NT2/D1 (cell line): ENCODE measurements at regions not wholly inside any gene's neighbourhood (a gene's known extent, or its start where the extent isn't known, plus 50 kb on each side); places are given as distances from the start of the nearest gene placed in this dataset.

Source experiments
- DNase-seq: peaks from one replicate; pipeline ENCODE4 v3.0.0-alpha.2; 2011; ENCODE audit warnings: low read depth, low spot score
- H3K27me3 ChIP-seq: 2 replicates; pipeline ENCODE4 v1.6.0; 2011; ENCODE audit warnings: mild to moderate bottlenecking; ENCODE audit not compliant: insufficient read length, insufficient read depth
- H3K36me3 ChIP-seq: 2 replicates; pipeline ENCODE4 v1.6.1; 2011; ENCODE audit warnings: mild to moderate bottlenecking, low read length, mixed read lengths; ENCODE audit not compliant: insufficient read depth, insufficient read length
- H3K4me1 ChIP-seq: 2 replicates; pipeline ENCODE4 v1.5.1; 2011; ENCODE audit not compliant: insufficient read depth, insufficient read length
- H3K4me3 ChIP-seq: 2 replicates; pipeline ENCODE4 v1.5.1; 2011; ENCODE audit warnings: low read depth; ENCODE audit not compliant: insufficient read length
- H3K9ac ChIP-seq: 2 replicates; pipeline ENCODE4 v1.6.0; 2011; ENCODE audit warnings: low read depth; ENCODE audit not compliant: insufficient read length
- H3K9me3 ChIP-seq: 2 replicates; pipeline ENCODE4 v1.5.1; 2011; ENCODE audit warnings: mild to moderate bottlenecking, low read length; ENCODE audit not compliant: insufficient read depth
- SUZ12 ChIP-seq: IDR thresholded peaks from 2 replicates; pipeline ENCODE4 v1.6.1; 2011; ENCODE audit not compliant: insufficient read length, insufficient read depth; ENCODE audit errors: extremely low read depth
- YY1 ChIP-seq: IDR thresholded peaks from 2 replicates; pipeline ENCODE4 v1.6.1; 2011; ENCODE audit not compliant: insufficient read length, insufficient read depth
- ZNF274 ChIP-seq: IDR thresholded peaks from 2 replicates; pipeline ENCODE4 v1.6.1; 2011; ENCODE audit warnings: mild to moderate bottlenecking, low read depth, low read length

DNA sequence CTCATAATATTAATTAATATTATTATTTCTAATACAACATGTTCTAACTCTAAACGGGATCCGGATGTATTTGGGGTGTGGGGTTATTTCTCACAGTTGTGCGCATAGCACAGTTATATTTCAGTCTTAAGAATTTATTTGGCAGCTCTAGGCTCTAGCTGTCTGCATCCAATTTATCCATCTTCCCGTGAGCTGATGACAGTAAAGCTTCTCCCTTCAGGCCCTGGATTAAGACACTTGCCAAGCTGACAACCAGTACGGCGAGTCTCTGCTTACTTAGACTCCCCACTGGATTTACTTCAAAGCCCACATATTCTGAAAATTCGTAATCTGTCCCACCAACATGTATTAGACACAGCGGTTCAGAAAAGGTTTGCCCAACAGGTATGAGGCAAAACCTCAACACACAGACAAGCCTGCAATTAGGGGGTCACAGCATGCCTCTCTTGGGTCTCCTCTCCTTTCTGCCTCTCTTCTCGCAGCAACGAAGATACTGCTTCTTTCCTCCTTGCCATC is 232.9 kb upstream of the TMTC1 start:
- DNase-seq = no peak
- H3K9me3 ChIP-seq = no peaks in the 10 kb centered on the region
- no peak for TF ChIP-seq SUZ12
- TF ChIP-seq YY1 = no peak
- TF ChIP-seq ZNF274 = no peak
- H3K4me1 ChIP-seq = no peaks in the 10 kb centered on the region
- H3K27me3 ChIP-seq = no peaks in the 10 kb centered on the region
- no peak overlapping the region for H3K9ac ChIP-seq
- no peak overlapping the region for H3K4me3 ChIP-seq
- H3K36me3 ChIP-seq = no peaks in the 10 kb centered on the region

DNA sequence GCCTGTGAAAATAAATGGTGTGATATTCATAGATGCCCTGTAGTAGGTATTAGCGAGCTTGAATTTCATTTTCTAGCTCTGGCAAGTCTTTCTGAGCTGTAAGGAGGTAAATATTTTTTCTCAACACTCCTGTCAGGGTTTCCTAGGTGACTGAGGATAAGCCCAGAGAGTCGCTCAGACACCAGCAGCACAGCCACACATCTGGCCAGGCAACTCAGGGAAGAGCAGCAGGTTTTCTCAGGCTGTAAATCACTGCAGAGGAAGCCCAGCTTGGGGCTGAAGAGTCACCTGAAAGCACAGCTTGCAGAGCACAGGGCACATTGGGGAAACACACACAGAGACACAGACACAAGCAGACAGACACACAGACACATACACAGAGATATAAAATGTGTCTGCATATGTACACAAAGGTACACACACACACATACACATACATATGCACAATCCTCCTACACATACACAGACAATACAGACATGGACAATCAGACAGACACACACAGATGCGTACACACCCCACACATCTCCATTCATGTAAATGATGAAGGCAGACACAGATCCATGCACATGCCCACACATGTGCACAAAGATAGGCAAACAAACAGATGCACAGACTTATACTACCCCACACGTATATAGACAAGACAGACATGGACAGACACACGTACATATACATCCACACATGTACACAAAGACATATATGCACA is 232.0 kb upstream of the TMTC1 start:
- no peak for DNase-seq
- TF ChIP-seq ZNF274 = no peak
- TF ChIP-seq SUZ12 = no peak
- TF ChIP-seq YY1 = no peak
- Histone ChIP-seq H3K9ac (no peak overlapping the region), H3K9me3 (no peaks in the 10 kb centered on the region), H3K4me1 (no peaks in the 10 kb centered on the region), H3K36me3 (no peaks in the 10 kb centered on the region), H3K27me3 (no peaks in the 10 kb centered on the region), H3K4me3 (no peak overlapping the region)

DNA sequence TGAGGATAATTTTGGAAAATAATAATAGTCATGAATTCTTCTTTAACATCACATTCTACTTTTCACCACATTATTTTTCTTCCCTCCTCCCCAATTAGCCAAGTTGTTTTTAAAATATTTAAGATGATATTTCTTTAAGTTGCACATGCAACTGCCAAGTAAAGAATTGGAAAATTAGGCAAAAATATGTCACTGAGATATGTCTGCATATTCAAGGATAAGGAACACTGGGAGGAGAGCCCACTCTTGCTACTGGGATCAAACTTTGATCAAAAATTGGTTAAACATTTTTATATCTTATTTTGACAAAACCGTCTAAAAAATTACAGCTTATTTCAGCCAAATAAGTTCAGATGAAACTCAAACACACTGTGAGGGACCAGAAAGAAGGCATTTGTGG is 231.2 kb upstream of the TMTC1 start:
- Histone ChIP-seq H3K4me3 (no peak overlapping the region), H3K36me3 (no peaks in the 10 kb centered on the region), H3K4me1 (no peaks in the 10 kb centered on the region), H3K27me3 (no peaks in the 10 kb centered on the region), H3K9ac (no peak overlapping the region), H3K9me3 (no peaks in the 10 kb centered on the region)
- DNase-seq = no peak
- no peak for TF ChIP-seq SUZ12
- no peak for TF ChIP-seq YY1
- no peak for TF ChIP-seq ZNF274

DNA sequence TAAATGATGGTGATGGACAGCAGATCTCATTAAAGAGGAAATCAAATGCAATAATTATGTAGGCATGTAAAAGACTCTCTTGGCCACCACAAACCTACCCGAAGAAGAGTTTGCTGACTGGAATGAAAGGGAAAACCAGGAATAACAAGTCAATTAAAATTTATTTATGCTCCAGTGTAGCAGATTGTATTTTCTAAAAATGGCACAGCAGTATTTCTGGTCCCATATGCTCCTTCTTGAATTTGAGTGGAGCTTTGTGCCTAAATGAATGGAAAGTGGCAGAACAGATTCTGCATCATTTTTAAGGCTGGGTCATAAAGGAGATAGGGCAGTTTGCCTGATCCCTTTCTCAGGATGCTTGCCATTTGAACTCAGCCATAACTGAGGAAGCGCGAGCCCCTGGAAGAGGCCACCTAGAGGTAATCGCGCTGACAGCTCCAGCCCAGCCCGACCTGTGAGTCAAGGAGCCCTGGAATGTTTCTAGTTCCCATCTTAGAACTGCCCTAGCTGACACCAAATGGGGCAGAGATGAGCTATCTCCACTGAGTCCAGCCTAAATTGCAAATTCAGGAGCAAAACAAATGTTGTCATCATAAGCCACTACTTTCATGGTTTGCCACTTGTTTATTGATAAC is 229.2 kb upstream of the TMTC1 start:
- no peaks in the 10 kb centered on the region for H3K4me1 ChIP-seq
- no peak overlapping the region for H3K9ac ChIP-seq
- H3K4me3 ChIP-seq = no peak overlapping the region
- no peaks in the 10 kb centered on the region for H3K9me3 ChIP-seq
- H3K27me3 ChIP-seq = no peaks in the 10 kb centered on the region
- no peak for TF ChIP-seq ZNF274
- no peak for TF ChIP-seq SUZ12
- TF ChIP-seq YY1 = no peak
- peak; percentile 42 for DNase-seq
- no peaks in the 10 kb centered on the region for H3K36me3 ChIP-seq

DNA sequence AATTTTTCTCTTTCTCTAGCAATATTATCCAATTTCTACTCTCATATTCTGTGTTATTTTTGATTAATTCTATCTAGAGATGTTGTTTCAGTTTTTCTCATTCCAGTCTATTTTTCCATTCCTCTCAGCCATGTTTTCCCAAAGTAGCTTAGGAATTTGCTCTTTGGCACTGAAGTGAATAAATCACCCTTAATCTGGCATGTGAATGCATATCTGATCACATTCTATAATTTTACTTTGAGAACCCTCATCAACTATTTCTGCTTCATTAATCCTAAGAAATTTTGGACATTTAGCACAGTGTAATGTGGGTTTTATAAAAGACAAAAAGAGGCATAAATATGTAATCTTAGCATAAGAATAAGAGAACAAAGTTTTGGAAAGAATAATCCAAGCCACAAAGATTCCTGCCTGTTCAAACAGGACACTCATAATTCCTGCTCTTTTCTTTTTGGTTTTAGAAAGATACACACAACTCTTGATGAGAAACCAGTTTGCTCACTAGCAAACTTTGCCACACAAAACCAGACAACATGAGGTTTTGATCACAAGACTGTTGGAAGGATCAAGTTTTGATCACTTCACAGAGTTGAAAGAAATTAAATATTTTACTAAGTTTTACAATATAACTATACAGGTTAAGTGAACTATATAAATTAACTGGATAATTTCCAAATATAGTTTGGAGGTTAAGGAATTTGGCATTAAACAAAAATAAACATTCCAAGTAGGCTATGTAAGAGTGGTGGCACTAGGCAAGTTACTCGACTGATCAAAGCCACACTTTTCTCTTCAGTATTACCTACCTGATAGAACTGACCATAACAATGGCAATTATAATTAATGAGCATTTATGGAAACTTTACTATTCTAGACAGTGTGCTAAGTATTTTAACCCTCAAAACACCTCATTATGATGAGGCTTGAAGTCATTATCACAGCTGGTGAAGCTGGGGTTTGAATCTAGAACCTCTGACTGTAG is 226.6 kb upstream of the TMTC1 start:
- TF ChIP-seq YY1 (no peak), SUZ12 (no peak), ZNF274 (no peak)
- Histone ChIP-seq H3K4me3 (no peak overlapping the region), H3K9ac (no peak overlapping the region), H3K4me1 (no peaks in the 10 kb centered on the region), H3K27me3 (no peaks in the 10 kb centered on the region), H3K36me3 (no peaks in the 10 kb centered on the region), H3K9me3 (no peaks in the 10 kb centered on the region)
- DNase-seq = no peak

DNA sequence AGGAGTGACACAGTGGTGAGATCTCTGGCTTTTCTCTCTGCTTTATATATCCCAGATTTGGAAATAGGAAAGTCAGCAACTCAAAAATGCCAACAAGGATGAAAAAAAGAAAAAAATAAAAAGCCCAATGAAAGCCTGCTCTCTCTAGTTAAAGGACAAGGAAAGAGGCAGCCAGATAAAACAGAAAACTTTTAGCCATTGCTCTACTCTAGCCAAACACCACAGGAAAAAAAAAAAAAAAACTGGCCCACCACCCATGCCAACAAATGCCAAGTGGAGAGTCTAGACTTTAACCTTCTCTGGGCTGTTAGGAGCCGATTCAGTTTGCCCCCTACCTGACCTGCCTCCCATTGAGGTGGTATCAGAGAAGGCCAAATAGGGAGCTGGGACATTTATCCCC is 222.3 kb upstream of the TMTC1 start:
- no peaks in the 10 kb centered on the region for H3K27me3 ChIP-seq
- H3K4me1 ChIP-seq = no peaks in the 10 kb centered on the region
- no peak overlapping the region for H3K9ac ChIP-seq
- H3K36me3 ChIP-seq = no peaks in the 10 kb centered on the region
- H3K9me3 ChIP-seq = no peaks in the 10 kb centered on the region
- no peak for DNase-seq
- TF ChIP-seq YY1 (no peak), ZNF274 (no peak), SUZ12 (no peak)
- H3K4me3 ChIP-seq = no peak overlapping the region
